OCI-LY3 (cell line): ENCODE measurements at regions not wholly inside any gene's neighbourhood (a gene's known extent, or its start where the extent isn't known, plus 50 kb on each side); places are given as distances from the start of the nearest gene placed in this dataset.

Source experiments
- CTCF ChIP-seq: fragments of 200-600, 300-600 bp; sonication (generic); IDR thresholded peaks from 2 replicates; pipeline ENCODE4 v1.5.1; 2014; ENCODE audit warnings: antibody characterized with exemption, low read length, low read depth
- EZH2phosphoT487 ChIP-seq: fragments of 200-600 bp; shearing (Covaris generic); IDR thresholded peaks from 2 replicates; pipeline ENCODE4 v1.6.1; 2018; ENCODE audit warnings: antibody characterized with exemption, mixed run types, low read depth

- TF ChIP-seq CTCF (no peak), EZH2phosphoT487 (no peak)
Measured at GRCh38 chr2:95670167-95670566, 78.4 kb downstream of the TRIM43 start.
